B cell (primary cell): ENCODE measurements at regions not wholly inside any gene's neighbourhood (a gene's known extent, or its start where the extent isn't known, plus 50 kb on each side); places are given as distances from the start of the nearest gene placed in this dataset.

Source experiments
- ATAC-seq: fragments of 200-7000 bp; cut with Tn5 transposase; one replicate; pipeline ENCODE4 v1.10.0; 2021; ENCODE audit warnings: low read depth, mild to moderate bottlenecking, moderate number of reproducible peaks, moderate library complexity
- CTCF ChIA-PET: fragments of 350-600 bp; sonication (Branson Sonifier 250); formaldehyde crosslinking; loops from one replicate; lab custom pipeline; 2021; ENCODE audit warnings: antibody characterized with exemption, inconsistent platforms; lab: Charles Lee
- POLR2A ChIA-PET: fragments of 350-600 bp; sonication (Branson Sonifier 250); formaldehyde crosslinking; loops from one replicate; lab custom pipeline; 2021; ENCODE audit warnings: antibody characterized with exemption; lab: Charles Lee
- DNase-seq: peaks from one replicate; pipeline ENCODE4 v3.0.0; 2013
- H2AFZ ChIP-seq: 2 replicates; pipeline ENCODE4 v1.6.1; 2012; ENCODE audit warnings: mild to moderate bottlenecking, low read depth, low read length; ENCODE audit not compliant: insufficient read depth, poor library complexity, severe bottlenecking
- H3K27ac ChIP-seq, 2 donors: 1 replicate in 1 of 2; 2 replicates in 1 of 2; pipeline ENCODE4 v1.5.1; 2012 to 2013; ENCODE audit warnings: low read length in 2 of 2, mild to moderate bottlenecking in 2 of 2, moderate library complexity in 1 of 2
- H3K27me3 ChIP-seq, 4 experiments: fragments of 200-600 bp in 1 of 4; sonication (generic) in 1 of 4; replicated peaks in 1 of 4; 1 replicate in 2 of 4; 2 replicates in 2 of 4; pipeline versions ENCODE4 v1.6.1 to v1.7.0; 2013 to 2016; ENCODE audit warnings: low read length in 3 of 4, mild to moderate bottlenecking in 2 of 4, mixed read lengths in 1 of 4, moderate library complexity in 1 of 4; ENCODE audit not compliant: insufficient read depth in 4 of 4, control insufficient read depth in 3 of 4; ENCODE audit errors: control extremely low read depth in 1 of 4
- H3K36me3 ChIP-seq, 2 experiments: replicated peaks in 1 of 2; 1 replicate in 1 of 2; 2 replicates in 1 of 2; pipeline versions ENCODE4 v1.6.1 to v1.7.1; 2013; ENCODE audit warnings: low read length in 1 of 2; ENCODE audit not compliant: insufficient read depth in 2 of 2, control insufficient read depth in 1 of 2; ENCODE audit errors: control extremely low read depth in 1 of 2, extremely low read depth in 1 of 2
- H3K4me1 ChIP-seq, 2 donors: fragments of 200-600 bp in 1 of 2; sonication (generic) in 1 of 2; 1 replicate in 1 of 2; 2 replicates in 1 of 2; pipeline versions ENCODE4 v1.5.1 to v1.6.1; 2013 to 2017; ENCODE audit warnings: low read length in 2 of 2; ENCODE audit not compliant: control insufficient read depth in 2 of 2, insufficient read depth in 2 of 2
- H3K4me2 ChIP-seq: replicated peaks from 2 replicates; pipeline ENCODE3; 2012; ENCODE audit warnings: mild to moderate bottlenecking, low read depth, low read length; ENCODE audit not compliant: poor library complexity, severe bottlenecking
- H3K4me3 ChIP-seq, 5 experiments: fragments of 200-600 bp in 1 of 5; sonication (generic) in 1 of 5; 1 replicate in 3 of 5; 2 replicates in 2 of 5; pipeline versions ENCODE4 v1.5.1 to v1.7.0; 2011 to 2016; ENCODE audit warnings: low read length in 4 of 5, mild to moderate bottlenecking in 4 of 5, low read depth in 2 of 5, control low read depth in 1 of 5, moderate library complexity in 1 of 5; ENCODE audit not compliant: insufficient read depth in 1 of 5; ENCODE audit errors: control extremely low read depth in 1 of 5, extremely low read depth in 1 of 5
- H3K79me2 ChIP-seq: fragments of 200-600 bp; sonication (generic); one replicate; pipeline ENCODE4 v1.6.0; 2016; ENCODE audit warnings: low read length; ENCODE audit not compliant: control insufficient read depth, insufficient read depth
- H3K9ac ChIP-seq: fragments of 200-600 bp; sonication (generic); 2 replicates; pipeline ENCODE4 v1.6.1; 2017; ENCODE audit warnings: mild to moderate bottlenecking, low read length, moderate library complexity
- H3K9me3 ChIP-seq, 3 donors: one replicate each; pipeline versions ENCODE4 v1.6.1 to v1.7.1; 2013; ENCODE audit warnings: low read length in 2 of 3; ENCODE audit not compliant: control insufficient read depth in 2 of 3, insufficient read depth in 1 of 3; ENCODE audit errors: control extremely low read depth in 1 of 3
- H4K20me1 ChIP-seq: 2 replicates; pipeline ENCODE4 v1.6.0; 2012; ENCODE audit warnings: mild to moderate bottlenecking, low read length; ENCODE audit not compliant: insufficient read depth, control insufficient read depth, poor library complexity, severe bottlenecking
- H3K27ac Mint-ChIP-seq: one replicate; pipeline ENCODE4 v1.8.0; 2021; ENCODE audit warnings: mixed read lengths
- H3K27me3 Mint-ChIP-seq: one replicate; pipeline ENCODE4 v1.8.0; 2021; ENCODE audit warnings: mixed read lengths
- H3K4me1 Mint-ChIP-seq: one replicate; pipeline ENCODE4 v1.8.0; 2021; ENCODE audit warnings: mixed read lengths
- H3K4me3 Mint-ChIP-seq: one replicate; pipeline ENCODE4 v1.8.0; 2021; ENCODE audit warnings: mixed read lengths
- H3K9me3 Mint-ChIP-seq: one replicate; pipeline ENCODE4 v1.8.0; 2022; ENCODE audit warnings: mixed read lengths; ENCODE audit not compliant: insufficient read depth
- EZH2 ChIP-seq: IDR thresholded peaks from 2 replicates; pipeline ENCODE4 v1.6.1; 2012; ENCODE audit warnings: borderline replicate concordance, low read depth, mild to moderate bottlenecking, moderate library complexity, low read length; ENCODE audit not compliant: insufficient read depth, poor library complexity, severe bottlenecking
- WGBS: methylation state at CpG from one replicate; pipeline ENCODE4 v1.1.5; 2013; ENCODE audit warnings: missing lambda C conversion rate; ENCODE audit not compliant: insufficient coverage; 5-methylcytosine and 5-hydroxymethylcytosine counted together
- intact Hi-C: fragments of 100-400 bp; cut with micrococcal nuclease; formaldehyde crosslinking; loops from one replicate; pipeline ENCODE4 v1.10.0; 2022
- TF ChIP-seq, protein P1 (sequence below): fragments of 200-600 bp; IDR thresholded peaks from one replicate; pipeline ENCODE4 v1.8.0; 2022; ENCODE audit warnings: antibody characterized with exemption, mild to moderate bottlenecking

DNA sequence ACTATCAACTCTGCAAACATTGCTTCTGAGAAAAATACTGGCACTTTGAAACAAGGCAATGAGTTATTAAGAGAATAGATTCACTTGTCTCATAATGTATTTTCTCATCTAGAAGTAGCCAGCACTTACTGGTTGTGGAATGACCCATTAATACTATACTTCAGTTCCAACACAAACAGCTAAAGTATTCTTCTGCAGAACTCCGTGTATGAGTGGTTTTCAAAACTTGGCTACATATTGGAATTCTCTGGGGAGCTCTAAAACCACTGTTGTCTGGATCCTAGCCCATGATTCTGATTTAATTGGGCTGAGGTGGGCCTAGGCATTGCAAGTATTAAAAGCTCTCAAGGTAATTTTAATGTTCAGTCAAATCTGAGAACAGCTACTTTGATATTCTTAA lies 1416.4 kb upstream of the RAG2 start:
- Histone ChIP-seq H3K27me3 (no peaks in the 10 kb centered on the region), H2AFZ (no peak overlapping the region), H3K9me3 (peaks cover 0 to 6% (median 0%) of the 10 kb centered on the region in 3 donors), H3K79me2 (no peaks in the 10 kb centered on the region), H3K4me1 (no peaks in the 10 kb centered on the region), H3K27ac (no peak overlapping the region), H3K9ac (no peak overlapping the region), H3K36me3 (no peaks in the 10 kb centered on the region), H4K20me1 (no peaks in the 10 kb centered on the region), H3K4me2 (no peak overlapping the region), H3K4me3 (no peak overlapping the region)
- Mint-ChIP-seq H3K27me3 (no peaks in the 10 kb centered on the region), H3K4me1 (no peaks in the 10 kb centered on the region), H3K27ac (no peak overlapping the region), H3K4me3 (no peak overlapping the region), H3K9me3 (no peaks in the 10 kb centered on the region)
- DNase-seq = no peak
- no peak for ATAC-seq
- ChIA-PET CTCF (no interaction called here), POLR2A (no interaction called here)
- TF ChIP-seq EZH2 = no peak
- TF ChIP-seq, protein P1, sequence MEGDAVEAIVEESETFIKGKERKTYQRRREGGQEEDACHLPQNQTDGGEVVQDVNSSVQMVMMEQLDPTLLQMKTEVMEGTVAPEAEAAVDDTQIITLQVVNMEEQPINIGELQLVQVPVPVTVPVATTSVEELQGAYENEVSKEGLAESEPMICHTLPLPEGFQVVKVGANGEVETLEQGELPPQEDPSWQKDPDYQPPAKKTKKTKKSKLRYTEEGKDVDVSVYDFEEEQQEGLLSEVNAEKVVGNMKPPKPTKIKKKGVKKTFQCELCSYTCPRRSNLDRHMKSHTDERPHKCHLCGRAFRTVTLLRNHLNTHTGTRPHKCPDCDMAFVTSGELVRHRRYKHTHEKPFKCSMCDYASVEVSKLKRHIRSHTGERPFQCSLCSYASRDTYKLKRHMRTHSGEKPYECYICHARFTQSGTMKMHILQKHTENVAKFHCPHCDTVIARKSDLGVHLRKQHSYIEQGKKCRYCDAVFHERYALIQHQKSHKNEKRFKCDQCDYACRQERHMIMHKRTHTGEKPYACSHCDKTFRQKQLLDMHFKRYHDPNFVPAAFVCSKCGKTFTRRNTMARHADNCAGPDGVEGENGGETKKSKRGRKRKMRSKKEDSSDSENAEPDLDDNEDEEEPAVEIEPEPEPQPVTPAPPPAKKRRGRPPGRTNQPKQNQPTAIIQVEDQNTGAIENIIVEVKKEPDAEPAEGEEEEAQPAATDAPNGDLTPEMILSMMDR = no peak
- intact Hi-C loops = no loop called here
- no CpG with 5 or more reads among the region's 1 CpG for WGBS

DNA sequence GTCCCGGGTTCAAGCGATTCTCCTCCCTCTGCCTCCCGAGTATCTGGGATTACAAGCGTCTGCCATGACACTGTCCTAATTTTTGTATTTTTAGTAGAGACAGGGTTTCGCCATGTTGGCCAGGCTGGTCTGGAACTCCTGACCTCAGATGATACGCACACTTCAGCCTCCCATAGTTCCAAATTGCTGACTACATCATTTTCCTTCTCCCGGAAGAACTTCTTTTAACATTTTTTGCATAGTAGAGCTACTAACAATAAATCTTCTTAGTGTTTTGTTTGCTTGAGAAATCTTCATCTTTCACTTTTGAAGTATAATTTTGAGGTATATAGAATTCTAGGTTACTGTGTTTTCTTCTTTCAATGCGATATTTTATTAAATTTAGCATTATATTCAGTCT lies 1415.1 kb upstream of the RAG2 start:
- Histone ChIP-seq H3K4me3 (no peak overlapping the region), H3K9ac (no peak overlapping the region), H4K20me1 (no peaks in the 10 kb centered on the region), H3K27me3 (no peaks in the 10 kb centered on the region), H3K79me2 (no peaks in the 10 kb centered on the region), H3K27ac (no peak overlapping the region), H3K4me1 (no peaks in the 10 kb centered on the region), H3K4me2 (no peak overlapping the region), H2AFZ (no peak overlapping the region), H3K36me3 (no peaks in the 10 kb centered on the region), H3K9me3 (no peaks in the 10 kb centered on the region)
- ATAC-seq = no peak
- no peak for DNase-seq
- ChIA-PET CTCF (no interaction called here), POLR2A (no interaction called here)
- no CpG with 5 or more reads among the region's 8 CpGs for WGBS
- Mint-ChIP-seq H3K4me1 (no peaks in the 10 kb centered on the region), H3K27me3 (no peaks in the 10 kb centered on the region), H3K9me3 (no peaks in the 10 kb centered on the region), H3K4me3 (no peak overlapping the region), H3K27ac (no peak overlapping the region)
- TF ChIP-seq EZH2 = no peak
- TF ChIP-seq, protein P1 = no peak
- intact Hi-C loops = no loop called here
